Gastroesophageal sphincter (tissue), 4 donors: ENCODE measurements at regions not wholly inside any gene's neighbourhood (a gene's known extent, or its start where the extent isn't known, plus 50 kb on each side); places are given as distances from the start of the nearest gene placed in this dataset.
A peak's percentile ranks its signal among the peaks of the same experiment; 100 is the strongest.

ENCODE experiments used
- ATAC-seq: fragments of 150-250 bp; one replicate; pipeline ENCODE4 v1.9.1; 2016; ENCODE audit warnings: mild to moderate bottlenecking, moderate library complexity
- H3K27ac ChIP-seq, 4 donors: fragments of 200-600 bp; sonication (generic) in 3 of 4; 1 replicate in 3 of 4; 2 replicates in 1 of 4; pipeline ENCODE4 v1.5.1; 2016 to 2019
- H3K27me3 ChIP-seq: fragments of 200-600 bp; sonication (generic); one replicate; pipeline ENCODE4 v1.5.1; 2019
- H3K36me3 ChIP-seq, 2 donors: fragments of 200-600 bp; sonication (generic); one replicate each; pipeline ENCODE4 v1.5.1; 2019; ENCODE audit warnings: control low read depth in 1 of 2
- H3K4me1 ChIP-seq, 3 donors: fragments of 200-600 bp; sonication (generic); 1 replicate in 2 of 3; 2 replicates in 1 of 3; pipeline ENCODE4 v1.5.1; 2016 to 2019; ENCODE audit warnings: control low read depth in 2 of 3
- H3K4me3 ChIP-seq, 2 donors: fragments of 200-600 bp; sonication (generic); one replicate each; pipeline ENCODE4 v1.5.1; 2019; ENCODE audit warnings: mild to moderate bottlenecking in 1 of 2, moderate library complexity in 1 of 2
- H3K9me3 ChIP-seq, 3 donors: fragments of 200-600 bp; sonication (generic); one replicate each; pipeline ENCODE4 v1.5.1; 2017 to 2019; ENCODE audit warnings: control low read depth in 2 of 3
- CTCF ChIP-seq, 4 experiments: fragments of 200-600 bp in 2 of 4; fragments of 450-650 bp in 2 of 4; sonication (generic) in 1 of 4; IDR thresholded peaks; one replicate each; pipeline ENCODE4 v1.5.1; 2017 to 2019; ENCODE audit warnings: antibody characterized with exemption in 4 of 4, mild to moderate bottlenecking in 2 of 4, moderate library complexity in 2 of 4
- EP300 ChIP-seq: sonication (generic); formaldehyde crosslinking; IDR thresholded peaks from one replicate; pipeline ENCODE4 v1.6.1; 2017; ENCODE audit warnings: antibody characterized with exemption, mild to moderate bottlenecking
- POLR2A ChIP-seq, 2 donors: fragments of 450-650 bp; IDR thresholded peaks; one replicate each; pipeline ENCODE4 v1.6.1; 2017; ENCODE audit warnings: antibody characterized with exemption in 2 of 2, mild to moderate bottlenecking in 2 of 2, moderate library complexity in 1 of 2
- POLR2AphosphoS5 ChIP-seq: sonication (generic); formaldehyde crosslinking; IDR thresholded peaks from one replicate; pipeline ENCODE4 v1.6.1; 2017; ENCODE audit warnings: antibody characterized with exemption
- WGBS, 2 donors: methylation state at CpG; one replicate each; pipeline ENCODE4 v1.1.5; 2018; ENCODE audit warnings: low coverage in 1 of 2; 5-methylcytosine and 5-hydroxymethylcytosine counted together

- H3K27me3 ChIP-seq: no peaks in the 10 kb centered on the region
- H3K27ac ChIP-seq: peak overlapping the region in 1 of 4 donors; percentile 14
These were observed 107.1 kb upstream of the FAM20C start for GRCh38 chr7:85074-85882.

GRCh38 chr7:85883-86515 is 106.4 kb upstream of the FAM20C start:
- 88 to 100% methylated on average over 1 to 5 of the region's 11 CpGs for WGBS, 2 donors
- Histone ChIP-seq H3K4me1 (peaks cover 0 to 57% (median 25%) of the 10 kb centered on the region in 3 donors), H3K9me3 (no peaks in the 10 kb centered on the region), H3K36me3 (no peaks in the 10 kb centered on the region), H3K27me3 (no peaks in the 10 kb centered on the region), H3K4me3 (no peak overlapping the region), H3K27ac (peak overlapping the region in 1 of 4 donors; percentile 14)
- TF ChIP-seq POLR2A (IDR thresholded peaks at IDR 0.05): no peak
- TF ChIP-seq CTCF (IDR thresholded peaks at IDR 0.05): no peak
- no peak for TF ChIP-seq POLR2AphosphoS5
- no peak for TF ChIP-seq EP300
- ATAC-seq: no peak

More at GRCh38 chr7:85074-85882, 107.1 kb upstream of the FAM20C start:
- no peak overlapping the region for H3K4me3 ChIP-seq
- WGBS, 2 donors: 37 to 60% methylated on average over 5 to 9 of the region's 19 CpGs
- no peak for TF ChIP-seq CTCF (IDR thresholded peaks at IDR 0.05)
- no peak for TF ChIP-seq EP300
- TF ChIP-seq POLR2A (IDR thresholded peaks at IDR 0.05): no peak
- no peak for TF ChIP-seq POLR2AphosphoS5
- H3K36me3 ChIP-seq: no peaks in the 10 kb centered on the region
- H3K9me3 ChIP-seq: no peaks in the 10 kb centered on the region
- no peak for ATAC-seq
- peaks cover 0 to 56% (median 21%) of the 10 kb centered on the region in 3 donors for H3K4me1 ChIP-seq

GRCh38 chr7:86629-87028 is 105.7 kb upstream of the FAM20C start:
- ATAC-seq: no peak
- TF ChIP-seq EP300: no peak
- no peak for TF ChIP-seq POLR2A (IDR thresholded peaks at IDR 0.05)
- no peak for TF ChIP-seq CTCF (IDR thresholded peaks at IDR 0.05)
- TF ChIP-seq POLR2AphosphoS5: no peak
- Histone ChIP-seq H3K4me3 (no peak overlapping the region), H3K36me3 (no peaks in the 10 kb centered on the region), H3K27ac (no peak overlapping the region), H3K9me3 (no peaks in the 10 kb centered on the region), H3K4me1 (peaks cover 0 to 57% (median 25%) of the 10 kb centered on the region in 3 donors), H3K27me3 (no peaks in the 10 kb centered on the region)
- WGBS, 2 donors: 60 to 90% methylated on average over 1 to 2 of the region's 7 CpGs

GRCh38 chr7:87047-87446 is 105.3 kb upstream of the FAM20C start:
- WGBS, 2 donors: 90 to 100% methylated on average over 1 to 3 of the region's 5 CpGs
- no peak overlapping the region for H3K27ac ChIP-seq

More at GRCh38 chr7:87047-87446, 105.3 kb upstream of the FAM20C start:
- H3K9me3 ChIP-seq: no peaks in the 10 kb centered on the region
- no peak overlapping the region for H3K4me3 ChIP-seq
- TF ChIP-seq POLR2A (IDR thresholded peaks at IDR 0.05) (no peak), CTCF (IDR thresholded peaks at IDR 0.05) (no peak), EP300 (no peak), POLR2AphosphoS5 (no peak)
- no peak for ATAC-seq
- no peaks in the 10 kb centered on the region for H3K36me3 ChIP-seq
- H3K27me3 ChIP-seq: no peaks in the 10 kb centered on the region
- peaks cover 0 to 57% (median 25%) of the 10 kb centered on the region in 3 donors for H3K4me1 ChIP-seq
